GM12874 (cell line): ENCODE measurements at regions not wholly inside any gene's neighbourhood (a gene's known extent, or its start where the extent isn't known, plus 50 kb on each side); places are given as distances from the start of the nearest gene placed in this dataset.

Source experiments
- CTCF ChIP-seq: IDR thresholded peaks from 2 replicates; pipeline ENCODE4 v1.5.1; 2011; ENCODE audit warnings: low read depth, mild to moderate bottlenecking, control low read depth, low read length, moderate library complexity; ENCODE audit not compliant: insufficient read depth

GRCh38 chr2:126754240-126755004 lies 98.5 kb downstream of the GYPC start:
- TF ChIP-seq CTCF: no peak

GRCh38 chr2:126756125-126756524 lies 100.2 kb downstream of the GYPC start:
- no peak for TF ChIP-seq CTCF

GRCh38 chr2:126761256-126761980 lies 105.5 kb downstream of the GYPC start:
- no peak for TF ChIP-seq CTCF

GRCh38 chr2:126761981-126762878 lies 106.3 kb downstream of the GYPC start:
- TF ChIP-seq CTCF: no peak

GRCh38 chr2:126764686-126765265 lies 108.8 kb downstream of the GYPC start:
- no peak for TF ChIP-seq CTCF

- TF ChIP-seq CTCF: no peak
These were observed 109.4 kb downstream of the GYPC start for GRCh38 chr2:126765395-126765794.
